SK-N-SH treated with all-trans-retinoic acid at 6 μM for 48 hours (cell line): ENCODE measurements at regions not wholly inside any gene's neighbourhood (a gene's known extent, or its start where the extent isn't known, plus 50 kb on each side); places are given as distances from the start of the nearest gene placed in this dataset.
A peak's percentile ranks its signal among the peaks of the same experiment; 100 is the strongest.

Experiments
- ATAC-seq: fragments of 200-7000 bp; cut with Tn5 transposase; 3 replicates; pipeline ENCODE4 v1.9.1; 2020; ENCODE audit warnings: mild to moderate bottlenecking, moderate library complexity
- ARNTL ChIP-seq: fragments of 450-650 bp; formaldehyde crosslinking; IDR thresholded peaks from 2 replicates; pipeline ENCODE4 v1.5.0; 2020; ENCODE audit warnings: low read depth, mild to moderate bottlenecking, moderate library complexity, borderline replicate concordance
- BACH2 ChIP-seq: fragments of 250-450 bp; sonication (Bioruptor Pico); IDR thresholded peaks from 2 replicates; pipeline ENCODE4 v1.9.0; 2021; ENCODE audit warnings: mild to moderate bottlenecking, borderline replicate concordance
- CREB5 ChIP-seq: fragments of 250-450 bp; sonication (Bioruptor Pico); IDR thresholded peaks from 2 replicates; pipeline ENCODE4 v1.5.1; 2020; ENCODE audit warnings: low read depth, mild to moderate bottlenecking, moderate library complexity
- CSDC2 ChIP-seq: fragments of 250-450 bp; sonication (Bioruptor Pico); IDR thresholded peaks from 2 replicates; pipeline ENCODE4 v1.5.0; 2020; ENCODE audit warnings: mild to moderate bottlenecking, moderate library complexity
- ESRRG ChIP-seq: fragments of 250-450 bp; sonication (Bioruptor Pico); IDR thresholded peaks from 2 replicates; pipeline ENCODE4 v1.6.1; 2021; ENCODE audit warnings: mild to moderate bottlenecking
- GLIS3 ChIP-seq: fragments of 250-450 bp; sonication (Bioruptor Pico); IDR thresholded peaks from 2 replicates; pipeline ENCODE4 v1.5.0; 2020; ENCODE audit warnings: mild to moderate bottlenecking, moderate library complexity
- ISL1 ChIP-seq: fragments of 250-450 bp; sonication (Bioruptor Pico); IDR thresholded peaks from 2 replicates; pipeline ENCODE4 v2.1.2; 2022; ENCODE audit warnings: mild to moderate bottlenecking, moderate library complexity
- PPARA ChIP-seq: fragments of 250-450 bp; sonication (Bioruptor Pico); IDR thresholded peaks from 2 replicates; pipeline ENCODE4 v1.5.0; 2020; ENCODE audit warnings: mild to moderate bottlenecking, borderline replicate concordance
- RARB ChIP-seq: fragments of 250-450 bp; sonication (Bioruptor Pico); IDR thresholded peaks from 2 replicates; pipeline ENCODE4 v1.8.0; 2021; ENCODE audit warnings: mild to moderate bottlenecking, moderate library complexity
- SNAI2 ChIP-seq: fragments of 250-450 bp; sonication (Bioruptor Pico); IDR thresholded peaks from 2 replicates; pipeline ENCODE4 v1.5.0; 2020; ENCODE audit warnings: mild to moderate bottlenecking, moderate library complexity
- TCF4 ChIP-seq: fragments of 250-450 bp; sonication (Bioruptor Pico); IDR thresholded peaks from 2 replicates; pipeline ENCODE4 v1.8.0; 2021; ENCODE audit warnings: mild to moderate bottlenecking, moderate library complexity, borderline replicate concordance
- TOX ChIP-seq: fragments of 250-450 bp; sonication (Bioruptor Pico); IDR thresholded peaks from 2 replicates; pipeline ENCODE4 v1.8.0; 2021; ENCODE audit warnings: mild to moderate bottlenecking, moderate library complexity, borderline replicate concordance
- ZFP3 ChIP-seq: fragments of 250-450 bp; sonication (Bioruptor Pico); IDR thresholded peaks from 2 replicates; pipeline ENCODE4 v1.5.0; 2020; ENCODE audit warnings: mild to moderate bottlenecking, moderate library complexity
- ZFP30 ChIP-seq: fragments of 450-650 bp; formaldehyde crosslinking; IDR thresholded peaks from 2 replicates; pipeline ENCODE4 v1.5.0; 2022; ENCODE audit warnings: mild to moderate bottlenecking, moderate library complexity
- ZNF565 ChIP-seq: fragments of 450-650 bp; formaldehyde crosslinking; conservative IDR thresholded peaks from 2 replicates; pipeline ENCODE4 v1.5.0; 2020; ENCODE audit warnings: low read depth, mild to moderate bottlenecking, moderate library complexity
- ZNF8 ChIP-seq: fragments of 450-650 bp; formaldehyde crosslinking; IDR thresholded peaks from 2 replicates; pipeline ENCODE4 v1.5.0; 2020; ENCODE audit warnings: mild to moderate bottlenecking, moderate library complexity
- TF ChIP-seq, protein P1 (sequence below): fragments of 250-450 bp; sonication (Bioruptor Pico); IDR thresholded peaks from 2 replicates; pipeline ENCODE4 v1.8.0; 2021; ENCODE audit warnings: low read depth, mild to moderate bottlenecking, moderate library complexity, borderline replicate concordance
- TF ChIP-seq, protein P2 (sequence below): fragments of 250-450 bp; sonication (Bioruptor Pico); IDR thresholded peaks from 2 replicates; pipeline ENCODE4 v1.5.1; 2021; ENCODE audit warnings: mild to moderate bottlenecking, moderate library complexity

DNA sequence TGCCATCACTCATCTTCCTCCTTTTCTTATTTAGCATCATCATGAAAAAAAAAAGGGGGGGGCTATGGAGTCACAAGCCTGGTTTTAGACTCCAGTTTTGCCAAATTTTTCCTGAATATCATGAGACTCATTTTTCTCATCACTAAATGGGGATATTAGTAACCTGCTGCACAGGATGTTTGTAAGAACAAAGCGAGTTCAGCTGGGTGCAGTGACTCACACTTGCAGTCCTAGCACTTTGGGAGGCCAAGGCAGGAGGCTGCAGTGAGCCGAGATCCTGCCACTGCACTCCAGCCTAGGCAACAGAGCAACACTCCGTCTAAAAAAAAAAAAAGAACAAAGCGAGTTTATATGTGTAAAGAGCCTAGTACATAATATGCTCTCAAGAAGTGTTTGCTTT lies 82.8 kb downstream of the TFAP2A start:
- TF ChIP-seq ESRRG (no peak), CREB5 (CRISPR knock-in tag) (no peak)
- ATAC-seq: no peak

GRCh38 chr6:10331334-10331968 lies 83.4 kb downstream of the TFAP2A start:
- TF ChIP-seq RARB (CRISPR knock-in tag) (no peak), ZNF565 (CRISPR knock-in tag) (no peak), ZFP3 (CRISPR knock-in tag) (no peak)
- ATAC-seq: no peak

- no peak for ATAC-seq
- TF ChIP-seq SNAI2 (CRISPR knock-in tag) (no peak), ZFP3 (CRISPR knock-in tag) (no peak), ESRRG (no peak)
- TF ChIP-seq, all 23 proteins: peak for 0
These were observed 84.4 kb downstream of the TFAP2A start for GRCh38 chr6:10330515-10330914.

GRCh38 chr6:10323018-10323417 lies 91.9 kb downstream of the TFAP2A start:
- no peak for TF ChIP-seq CSDC2 (CRISPR knock-in tag)
- ATAC-seq: no peak

DNA sequence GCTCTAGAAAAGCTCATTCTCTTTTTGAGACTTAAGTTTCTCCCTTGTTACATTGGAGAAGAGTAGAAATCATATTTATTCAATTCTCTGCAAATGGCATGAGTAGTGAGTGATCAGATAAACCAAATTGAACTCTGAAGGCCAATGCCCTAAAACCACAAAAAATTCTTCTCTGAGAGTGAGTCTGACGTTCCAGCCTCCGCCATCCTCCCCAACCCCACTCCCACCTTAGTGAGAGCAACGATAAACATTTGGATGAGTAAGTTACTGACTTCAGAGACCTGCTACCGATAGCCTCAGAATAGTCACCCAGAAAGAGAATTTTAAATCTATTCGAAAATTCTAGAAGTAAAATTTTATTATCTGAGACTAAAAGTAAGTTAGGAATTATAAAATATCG lies 94.6 kb downstream of the TFAP2A start:
- no peak for ATAC-seq
- TF ChIP-seq, protein P1, sequence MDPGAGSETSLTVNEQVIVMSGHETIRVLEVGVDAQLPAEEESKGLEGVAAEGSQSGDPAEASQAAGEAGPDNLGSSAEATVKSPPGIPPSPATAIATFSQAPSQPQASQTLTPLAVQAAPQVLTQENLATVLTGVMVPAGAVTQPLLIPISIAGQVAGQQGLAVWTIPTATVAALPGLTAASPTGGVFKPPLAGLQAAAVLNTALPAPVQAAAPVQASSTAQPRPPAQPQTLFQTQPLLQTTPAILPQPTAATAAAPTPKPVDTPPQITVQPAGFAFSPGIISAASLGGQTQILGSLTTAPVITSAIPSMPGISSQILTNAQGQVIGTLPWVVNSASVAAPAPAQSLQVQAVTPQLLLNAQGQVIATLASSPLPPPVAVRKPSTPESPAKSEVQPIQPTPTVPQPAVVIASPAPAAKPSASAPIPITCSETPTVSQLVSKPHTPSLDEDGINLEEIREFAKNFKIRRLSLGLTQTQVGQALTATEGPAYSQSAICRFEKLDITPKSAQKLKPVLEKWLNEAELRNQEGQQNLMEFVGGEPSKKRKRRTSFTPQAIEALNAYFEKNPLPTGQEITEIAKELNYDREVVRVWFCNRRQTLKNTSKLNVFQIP (CRISPR knock-in tag): no peak
- no peak for TF ChIP-seq RARB (CRISPR knock-in tag)
- no peak for TF ChIP-seq PPARA (CRISPR knock-in tag)
- TF ChIP-seq ZNF565 (CRISPR knock-in tag): no peak
- no peak for TF ChIP-seq GLIS3 (CRISPR knock-in tag)
- TF ChIP-seq CSDC2 (CRISPR knock-in tag): no peak
- TF ChIP-seq TOX (CRISPR knock-in tag): no peak
- TF ChIP-seq ZNF8: no peak
- TF ChIP-seq ARNTL (CRISPR knock-in tag): no peak
- TF ChIP-seq ESRRG: no peak
- no peak for TF ChIP-seq BACH2 (CRISPR knock-in tag)
- TF ChIP-seq SNAI2 (CRISPR knock-in tag): no peak
- TF ChIP-seq ISL1 (CRISPR knock-in tag): no peak
- TF ChIP-seq TCF4 (CRISPR knock-in tag): no peak
- no peak for TF ChIP-seq ZFP3 (CRISPR knock-in tag)
- no peak for TF ChIP-seq CREB5 (CRISPR knock-in tag)

- ATAC-seq: peak; percentile 83
- no peak for TF ChIP-seq CSDC2 (CRISPR knock-in tag)
- TF ChIP-seq CREB5 (CRISPR knock-in tag): no peak
- TF ChIP-seq, protein P2, sequence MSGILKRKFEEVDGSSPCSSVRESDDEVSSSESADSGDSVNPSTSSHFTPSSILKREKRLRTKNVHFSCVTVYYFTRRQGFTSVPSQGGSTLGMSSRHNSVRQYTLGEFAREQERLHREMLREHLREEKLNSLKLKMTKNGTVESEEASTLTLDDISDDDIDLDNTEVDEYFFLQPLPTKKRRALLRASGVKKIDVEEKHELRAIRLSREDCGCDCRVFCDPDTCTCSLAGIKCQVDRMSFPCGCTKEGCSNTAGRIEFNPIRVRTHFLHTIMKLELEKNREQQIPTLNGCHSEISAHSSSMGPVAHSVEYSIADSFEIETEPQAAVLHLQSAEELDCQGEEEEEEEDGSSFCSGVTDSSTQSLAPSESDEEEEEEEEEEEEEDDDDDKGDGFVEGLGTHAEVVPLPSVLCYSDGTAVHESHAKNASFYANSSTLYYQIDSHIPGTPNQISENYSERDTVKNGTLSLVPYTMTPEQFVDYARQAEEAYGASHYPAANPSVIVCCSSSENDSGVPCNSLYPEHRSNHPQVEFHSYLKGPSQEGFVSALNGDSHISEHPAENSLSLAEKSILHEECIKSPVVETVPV: no peak
- no peak for TF ChIP-seq RARB (CRISPR knock-in tag)
- no peak for TF ChIP-seq ZFP30 (CRISPR knock-in tag)
- no peak for TF ChIP-seq ZFP3 (CRISPR knock-in tag)
- TF ChIP-seq ZNF8: no peak
- no peak for TF ChIP-seq PPARA (CRISPR knock-in tag)
- no peak for TF ChIP-seq TCF4 (CRISPR knock-in tag)
- TF ChIP-seq, protein P1 (CRISPR knock-in tag): no peak
These were observed 98.5 kb downstream of the TFAP2A start for GRCh38 chr6:10316373-10316721.
